ENCODE measurements at regions not wholly inside any gene's neighbourhood (a gene's known extent, or its start where the extent isn't known, plus 50 kb on each side); places are given as distances from the start of the nearest gene placed in this dataset.

DNA sequence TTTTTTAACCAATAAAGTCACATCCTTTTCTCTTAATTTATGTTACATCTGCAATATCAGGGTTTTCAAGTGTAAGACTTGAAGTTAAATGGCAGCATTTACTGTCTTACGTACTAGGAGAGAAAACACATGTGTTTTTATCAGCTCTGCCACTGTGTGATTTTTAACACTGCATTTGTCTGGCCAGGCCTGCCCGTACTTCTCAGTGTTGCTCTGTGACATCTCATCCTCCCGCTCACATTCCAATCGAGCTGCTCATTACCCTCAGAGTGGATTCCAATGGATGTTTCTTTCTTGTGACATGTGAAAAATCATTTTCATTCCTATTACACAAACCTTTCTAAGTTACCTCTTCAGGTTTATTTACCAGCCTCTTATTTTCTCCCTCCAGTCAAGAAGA is 420.3 kb downstream of the FAT4 start:
- TF ChIP-seq, protein P1, sequence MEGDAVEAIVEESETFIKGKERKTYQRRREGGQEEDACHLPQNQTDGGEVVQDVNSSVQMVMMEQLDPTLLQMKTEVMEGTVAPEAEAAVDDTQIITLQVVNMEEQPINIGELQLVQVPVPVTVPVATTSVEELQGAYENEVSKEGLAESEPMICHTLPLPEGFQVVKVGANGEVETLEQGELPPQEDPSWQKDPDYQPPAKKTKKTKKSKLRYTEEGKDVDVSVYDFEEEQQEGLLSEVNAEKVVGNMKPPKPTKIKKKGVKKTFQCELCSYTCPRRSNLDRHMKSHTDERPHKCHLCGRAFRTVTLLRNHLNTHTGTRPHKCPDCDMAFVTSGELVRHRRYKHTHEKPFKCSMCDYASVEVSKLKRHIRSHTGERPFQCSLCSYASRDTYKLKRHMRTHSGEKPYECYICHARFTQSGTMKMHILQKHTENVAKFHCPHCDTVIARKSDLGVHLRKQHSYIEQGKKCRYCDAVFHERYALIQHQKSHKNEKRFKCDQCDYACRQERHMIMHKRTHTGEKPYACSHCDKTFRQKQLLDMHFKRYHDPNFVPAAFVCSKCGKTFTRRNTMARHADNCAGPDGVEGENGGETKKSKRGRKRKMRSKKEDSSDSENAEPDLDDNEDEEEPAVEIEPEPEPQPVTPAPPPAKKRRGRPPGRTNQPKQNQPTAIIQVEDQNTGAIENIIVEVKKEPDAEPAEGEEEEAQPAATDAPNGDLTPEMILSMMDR (IDR thresholded peaks at IDR 0.05; ENCODE audit: insufficient read depth, low read length) = no peak
- no peak for TF ChIP-seq GABPA (IDR thresholded peaks at IDR 0.05; ENCODE audit: low read depth)

Data from HL-60 (cell line).